ENCODE measurements at regions not wholly inside any gene's neighbourhood (a gene's known extent, or its start where the extent isn't known, plus 50 kb on each side); places are given as distances from the start of the nearest gene placed in this dataset.

GRCh38 chr10:86586516-86586915, 64.9 kb upstream of the WAPL start:
- TF ChIP-seq CTCF (IDR thresholded peaks at IDR 0.05) (no peak), POLR2A (IDR thresholded peaks at IDR 0.05) (no peak)
